ENCODE measurements at regions not wholly inside any gene's neighbourhood (a gene's known extent, or its start where the extent isn't known, plus 50 kb on each side); places are given as distances from the start of the nearest gene placed in this dataset.

GRCh38 chr20:22350624-22351023 is 233.7 kb downstream of the FOXA2 start:
- no peak for DNase-seq (ENCODE audit: unreplicated experiment)
- Mint-ChIP-seq H3K9me3 (ENCODE audit: unreplicated experiment) (no peaks in the 10 kb centered on the region), H3K36me3 (ENCODE audit: insufficient read depth, unreplicated experiment) (no peaks in the 10 kb centered on the region), H3K27me3 (ENCODE audit: insufficient read depth, unreplicated experiment) (no peaks in the 10 kb centered on the region), H3K4me1 (ENCODE audit: insufficient read depth, unreplicated experiment) (peaks cover 8% of the 10 kb centered on the region), H3K27ac (ENCODE audit: low read depth, unreplicated experiment) (no peak overlapping the region), H3K4me3 (ENCODE audit: unreplicated experiment) (no peak overlapping the region)
- no TSS peak for BruUV-seq (replicated peaks)
- POLR2A ChIA-PET, result interaction anchor here (0.8 to 2.5 kb wide), 5 partner anchors 10 to 240 kb away, joined by 3 to 8 read pairs (median 4); no protein-coding TSS in a partner anchor
- no peak for TF ChIP-seq CTCF (IDR thresholded peaks at IDR 0.05; ENCODE audit: unreplicated experiment)
- CTCF ChIA-PET, result interaction anchor here (1.1 to 9.2 kb wide), 6 partner anchors 11 to 341 kb away, joined by 3 to 102 read pairs (median 14); no protein-coding TSS in a partner anchor
- intact Hi-C loops (cut with micrococcal nuclease), result no loop called here

- H3K4me1 Mint-ChIP-seq (ENCODE audit: insufficient read depth, unreplicated experiment), result peaks cover 8% of the 10 kb centered on the region
Measured at GRCh38 chr20:22348010-22348409, 236.4 kb downstream of the FOXA2 start.

GRCh38 chr20:22346716-22347115 is 237.7 kb downstream of the FOXA2 start:
- peak overlapping the region; percentile 16 for H3K27ac Mint-ChIP-seq (ENCODE audit: low read depth, unreplicated experiment)

More at GRCh38 chr20:22348010-22348409, 236.4 kb downstream of the FOXA2 start:
- CTCF ChIA-PET, result interaction anchor here (0.7 to 9.2 kb wide), 6 partner anchors 8 to 580 kb away, joined by 3 to 102 read pairs (median 10); no protein-coding TSS in a partner anchor
- DNase-seq (ENCODE audit: unreplicated experiment), result no peak
- no TSS peak for BruUV-seq (replicated peaks)
- Mint-ChIP-seq H3K9me3 (ENCODE audit: unreplicated experiment) (no peaks in the 10 kb centered on the region), H3K27me3 (ENCODE audit: insufficient read depth, unreplicated experiment) (no peaks in the 10 kb centered on the region), H3K4me3 (ENCODE audit: unreplicated experiment) (no peak overlapping the region), H3K36me3 (ENCODE audit: insufficient read depth, unreplicated experiment) (no peaks in the 10 kb centered on the region), H3K27ac (ENCODE audit: low read depth, unreplicated experiment) (peak overlapping the region; percentile 55)
- intact Hi-C loops (cut with micrococcal nuclease), result no loop called here
- TF ChIP-seq CTCF (IDR thresholded peaks at IDR 0.05; ENCODE audit: unreplicated experiment), result no peak
- POLR2A ChIA-PET, result no interaction called here

GRCh38 chr20:22343612-22344011 is 240.8 kb downstream of the FOXA2 start:
- no TSS peak for BruUV-seq (replicated peaks)
- Mint-ChIP-seq H3K4me3 (ENCODE audit: unreplicated experiment) (no peak overlapping the region), H3K4me1 (ENCODE audit: insufficient read depth, unreplicated experiment) (peaks cover 36% of the 10 kb centered on the region), H3K27ac (ENCODE audit: low read depth, unreplicated experiment) (no peak overlapping the region), H3K36me3 (ENCODE audit: insufficient read depth, unreplicated experiment) (no peaks in the 10 kb centered on the region), H3K9me3 (ENCODE audit: unreplicated experiment) (no peaks in the 10 kb centered on the region), H3K27me3 (ENCODE audit: insufficient read depth, unreplicated experiment) (no peaks in the 10 kb centered on the region)
- CTCF ChIA-PET, result interaction anchor here (6.0 kb wide), 1 partner anchor 243 kb away, joined by 81 read pairs; no protein-coding TSS in a partner anchor
- no peak for DNase-seq (ENCODE audit: unreplicated experiment)
- no peak for TF ChIP-seq CTCF (IDR thresholded peaks at IDR 0.05; ENCODE audit: unreplicated experiment)
- intact Hi-C loops (cut with micrococcal nuclease), result no loop called here
- POLR2A ChIA-PET, result interaction anchor here (1.6 kb wide), 1 partner anchor 17 kb away, joined by 3 read pairs; no protein-coding TSS in a partner anchor

More at GRCh38 chr20:22346716-22347115, 237.7 kb downstream of the FOXA2 start:
- no TSS peak for BruUV-seq (replicated peaks)
- peaks cover 17% of the 10 kb centered on the region for H3K4me1 Mint-ChIP-seq (ENCODE audit: insufficient read depth, unreplicated experiment)
- H3K4me3 Mint-ChIP-seq (ENCODE audit: unreplicated experiment), result no peak overlapping the region
- no peaks in the 10 kb centered on the region for H3K27me3 Mint-ChIP-seq (ENCODE audit: insufficient read depth, unreplicated experiment)
- intact Hi-C loops (cut with micrococcal nuclease), result no loop called here
- no peak for DNase-seq (ENCODE audit: unreplicated experiment)
- ChIA-PET POLR2A (interaction anchor here (0.6 kb wide), 1 partner anchor 251 kb away, joined by 3 read pairs; no protein-coding TSS in a partner anchor), CTCF (interaction anchor here (0.5 to 1.4 kb wide), 4 partner anchors 278 to 1663 kb away, joined by 3 to 4 read pairs (median 3); no protein-coding TSS in a partner anchor)
- H3K9me3 Mint-ChIP-seq (ENCODE audit: unreplicated experiment), result no peaks in the 10 kb centered on the region
- TF ChIP-seq CTCF (IDR thresholded peaks at IDR 0.05; ENCODE audit: unreplicated experiment), result no peak
- no peaks in the 10 kb centered on the region for H3K36me3 Mint-ChIP-seq (ENCODE audit: insufficient read depth, unreplicated experiment)
